IgD-negative memory B cell (primary cell): ENCODE measurements at regions not wholly inside any gene's neighbourhood (a gene's known extent, or its start where the extent isn't known, plus 50 kb on each side); places are given as distances from the start of the nearest gene placed in this dataset.
A peak's percentile ranks its signal among the peaks of the same experiment; 100 is the strongest.

Experiments used
- H3K27ac Mint-ChIP-seq, 3 donors: one replicate each; pipeline ENCODE4 v1.8.0; 2020 to 2022; ENCODE audit warnings: mild to moderate bottlenecking in 3 of 3, mixed read lengths in 3 of 3, moderate library complexity in 1 of 3
- H3K27me3 Mint-ChIP-seq: one replicate; pipeline ENCODE4 v1.8.0; 2021; ENCODE audit warnings: mixed read lengths
- H3K36me3 Mint-ChIP-seq: one replicate; pipeline ENCODE4 v1.8.0; 2020; ENCODE audit warnings: mild to moderate bottlenecking, mixed read lengths
- H3K4me1 Mint-ChIP-seq, 3 donors: one replicate each; pipeline ENCODE4 v1.8.0; 2020 to 2022; ENCODE audit warnings: mixed read lengths in 3 of 3, mild to moderate bottlenecking in 1 of 3
- H3K4me3 Mint-ChIP-seq, 4 donors: one replicate each; pipeline ENCODE4 v1.8.0; 2020 to 2022; ENCODE audit warnings: mild to moderate bottlenecking in 4 of 4, mixed read lengths in 4 of 4, moderate library complexity in 3 of 4
- H3K9me3 Mint-ChIP-seq, 3 donors: one replicate each; pipeline ENCODE4 v1.8.0; 2020 to 2021; ENCODE audit warnings: mixed read lengths in 3 of 3, mild to moderate bottlenecking in 1 of 3

GRCh38 chr12:67436230-67436629 is 167.1 kb downstream of the CAND1 start:
- no peak overlapping the region for H3K4me3 Mint-ChIP-seq

GRCh38 chr12:67437011-67437410 is 167.9 kb downstream of the CAND1 start:
- peaks cover 8 to 22% (median 10%) of the 10 kb centered on the region in 3 donors for H3K4me1 Mint-ChIP-seq
- peak overlapping the region in 1 of 3 donors; percentile 40 for H3K27ac Mint-ChIP-seq
- H3K27me3 Mint-ChIP-seq, result peaks cover 2% of the 10 kb centered on the region
- H3K9me3 Mint-ChIP-seq, result peaks cover 0 to 2% (median 0%) of the 10 kb centered on the region in 3 donors
- H3K36me3 Mint-ChIP-seq, result no peaks in the 10 kb centered on the region
- H3K4me3 Mint-ChIP-seq, result no peak overlapping the region

More at GRCh38 chr12:67436230-67436629, 167.1 kb downstream of the CAND1 start:
- peaks cover 5 to 14% (median 6%) of the 10 kb centered on the region in 3 donors for H3K4me1 Mint-ChIP-seq
- H3K9me3 Mint-ChIP-seq, result peaks cover 0 to 2% (median 0%) of the 10 kb centered on the region in 3 donors
- H3K27me3 Mint-ChIP-seq, result no peaks in the 10 kb centered on the region
- no peaks in the 10 kb centered on the region for H3K36me3 Mint-ChIP-seq
- no peak overlapping the region for H3K27ac Mint-ChIP-seq

GRCh38 chr12:67439611-67440010 is 170.5 kb downstream of the CAND1 start:
- H3K27ac Mint-ChIP-seq, result no peak overlapping the region
- H3K4me1 Mint-ChIP-seq, result peaks cover 5 to 11% (median 9%) of the 10 kb centered on the region in 3 donors
- no peak overlapping the region for H3K4me3 Mint-ChIP-seq
- H3K27me3 Mint-ChIP-seq, result peaks cover 2% of the 10 kb centered on the region
- peaks cover 0 to 2% (median 0%) of the 10 kb centered on the region in 3 donors for H3K9me3 Mint-ChIP-seq
- H3K36me3 Mint-ChIP-seq, result peaks cover 3% of the 10 kb centered on the region

- H3K36me3 Mint-ChIP-seq, result peaks cover 3% of the 10 kb centered on the region
Measured at GRCh38 chr12:67441736-67442346, 172.7 kb downstream of the CAND1 start.

GRCh38 chr12:67442347-67442841 is 173.2 kb downstream of the CAND1 start:
- H3K4me1 Mint-ChIP-seq, result peaks cover 5 to 11% (median 9%) of the 10 kb centered on the region in 3 donors
- H3K27ac Mint-ChIP-seq, result peak overlapping the region in 1 of 3 donors; percentile 29

More at GRCh38 chr12:67441736-67442346, 172.7 kb downstream of the CAND1 start:
- H3K9me3 Mint-ChIP-seq, result peaks cover 0 to 2% (median 0%) of the 10 kb centered on the region in 3 donors
- peak overlapping the region in 2 of 3 donors; percentile 28 to 29 for H3K27ac Mint-ChIP-seq
- H3K27me3 Mint-ChIP-seq, result peaks cover 2% of the 10 kb centered on the region
- H3K4me1 Mint-ChIP-seq, result peaks cover 5 to 9% (median 9%) of the 10 kb centered on the region in 3 donors
- H3K4me3 Mint-ChIP-seq, result peak overlapping the region in 3 of 4 donors; percentile 30 to 53 (median 46)

GRCh38 chr12:67442896-67443295 is 173.7 kb downstream of the CAND1 start:
- Mint-ChIP-seq H3K9me3 (no peaks in the 10 kb centered on the region), H3K4me1 (peaks cover 5 to 14% (median 9%) of the 10 kb centered on the region in 3 donors), H3K36me3 (peaks cover 3% of the 10 kb centered on the region), H3K27me3 (peaks cover 2% of the 10 kb centered on the region), H3K4me3 (no peak overlapping the region), H3K27ac (no peak overlapping the region)

More at GRCh38 chr12:67442347-67442841, 173.2 kb downstream of the CAND1 start:
- no peak overlapping the region for H3K4me3 Mint-ChIP-seq
- H3K9me3 Mint-ChIP-seq, result peaks cover 0 to 2% (median 0%) of the 10 kb centered on the region in 3 donors
- H3K27me3 Mint-ChIP-seq, result peaks cover 2% of the 10 kb centered on the region
- peaks cover 3% of the 10 kb centered on the region for H3K36me3 Mint-ChIP-seq

- peaks cover 11 to 21% (median 20%) of the 10 kb centered on the region in 3 donors for H3K4me1 Mint-ChIP-seq
- H3K36me3 Mint-ChIP-seq, result peaks cover 5% of the 10 kb centered on the region
- H3K9me3 Mint-ChIP-seq, result no peaks in the 10 kb centered on the region
- H3K27me3 Mint-ChIP-seq, result peaks cover 2% of the 10 kb centered on the region
- no peak overlapping the region for H3K4me3 Mint-ChIP-seq
- no peak overlapping the region for H3K27ac Mint-ChIP-seq
Measured at GRCh38 chr12:67444542-67444941, 175.4 kb downstream of the CAND1 start.

- H3K27ac Mint-ChIP-seq, result no peak overlapping the region
- H3K27me3 Mint-ChIP-seq, result peaks cover 1% of the 10 kb centered on the region
- no peaks in the 10 kb centered on the region for H3K9me3 Mint-ChIP-seq
- peaks cover 15 to 29% (median 28%) of the 10 kb centered on the region in 3 donors for H3K4me1 Mint-ChIP-seq
- H3K36me3 Mint-ChIP-seq, result peaks cover 5% of the 10 kb centered on the region
- no peak overlapping the region for H3K4me3 Mint-ChIP-seq
Measured at GRCh38 chr12:67446716-67447115, 177.6 kb downstream of the CAND1 start.

GRCh38 chr12:67447180-67447579 is 178.0 kb downstream of the CAND1 start:
- H3K4me1 Mint-ChIP-seq, result peaks cover 19 to 31% (median 29%) of the 10 kb centered on the region in 3 donors
- H3K27ac Mint-ChIP-seq, result no peak overlapping the region
- peaks cover 5% of the 10 kb centered on the region for H3K36me3 Mint-ChIP-seq
- peaks cover 0 to 1% (median under 1%) of the 10 kb centered on the region in 3 donors for H3K9me3 Mint-ChIP-seq
- H3K4me3 Mint-ChIP-seq, result peak overlapping the region in 1 of 4 donors; percentile 52
- H3K27me3 Mint-ChIP-seq, result no peaks in the 10 kb centered on the region

- peaks cover under 1% of the 10 kb centered on the region for H3K27me3 Mint-ChIP-seq
- H3K36me3 Mint-ChIP-seq, result peaks cover 3% of the 10 kb centered on the region
- peak overlapping the region in 2 of 3 donors; percentile 43 to 55 for H3K27ac Mint-ChIP-seq
- H3K4me1 Mint-ChIP-seq, result peaks cover 24 to 38% (median 32%) of the 10 kb centered on the region in 3 donors
- peaks cover 3 to 4% (median 3%) of the 10 kb centered on the region in 3 donors for H3K9me3 Mint-ChIP-seq
- peak overlapping the region in 2 of 4 donors; percentile 63 to 79 for H3K4me3 Mint-ChIP-seq
Measured at GRCh38 chr12:67449591-67450052, 180.5 kb downstream of the CAND1 start.

GRCh38 chr12:67450441-67450840 is 181.3 kb downstream of the CAND1 start:
- H3K27ac Mint-ChIP-seq, result peak overlapping the region in 2 of 3 donors; percentile 43 to 55
- peaks cover 3 to 4% (median 3%) of the 10 kb centered on the region in 3 donors for H3K9me3 Mint-ChIP-seq
- no peak overlapping the region for H3K4me3 Mint-ChIP-seq
- peaks cover 24 to 38% (median 32%) of the 10 kb centered on the region in 3 donors for H3K4me1 Mint-ChIP-seq
- H3K36me3 Mint-ChIP-seq, result peaks cover 3% of the 10 kb centered on the region
- H3K27me3 Mint-ChIP-seq, result peaks cover 3% of the 10 kb centered on the region

GRCh38 chr12:67451206-67451605 is 182.0 kb downstream of the CAND1 start:
- Mint-ChIP-seq H3K9me3 (peaks cover 3 to 4% (median 3%) of the 10 kb centered on the region in 3 donors), H3K36me3 (peaks cover 3% of the 10 kb centered on the region), H3K27me3 (peaks cover 5% of the 10 kb centered on the region), H3K27ac (no peak overlapping the region), H3K4me3 (no peak overlapping the region), H3K4me1 (peaks cover 24 to 38% (median 32%) of the 10 kb centered on the region in 3 donors)

- peaks cover 26 to 38% (median 31%) of the 10 kb centered on the region in 3 donors for H3K4me1 Mint-ChIP-seq
- H3K27me3 Mint-ChIP-seq, result peaks cover 6% of the 10 kb centered on the region
- peaks cover 3% of the 10 kb centered on the region for H3K36me3 Mint-ChIP-seq
- peaks cover 3 to 4% (median 3%) of the 10 kb centered on the region in 3 donors for H3K9me3 Mint-ChIP-seq
- H3K4me3 Mint-ChIP-seq, result peak overlapping the region in 3 of 4 donors; percentile 6 to 78 (median 7)
- H3K27ac Mint-ChIP-seq, result peak overlapping the region; percentile 1 to 17 (median 15)
Measured at GRCh38 chr12:67452119-67452805, 183.1 kb downstream of the CAND1 start.

- H3K27ac Mint-ChIP-seq, result no peak overlapping the region
- peaks cover 9% of the 10 kb centered on the region for H3K27me3 Mint-ChIP-seq
- H3K4me3 Mint-ChIP-seq, result peak overlapping the region in 1 of 4 donors; percentile 52
- H3K36me3 Mint-ChIP-seq, result peaks cover 3% of the 10 kb centered on the region
- peaks cover 26 to 38% (median 27%) of the 10 kb centered on the region in 3 donors for H3K4me1 Mint-ChIP-seq
- peaks cover 3 to 4% (median 3%) of the 10 kb centered on the region in 3 donors for H3K9me3 Mint-ChIP-seq
Measured at GRCh38 chr12:67453191-67453590, 184.0 kb downstream of the CAND1 start.

GRCh38 chr12:67455236-67455635 is 186.1 kb downstream of the CAND1 start:
- H3K27me3 Mint-ChIP-seq, result peaks cover 9% of the 10 kb centered on the region
- peaks cover 1% of the 10 kb centered on the region for H3K36me3 Mint-ChIP-seq
- no peak overlapping the region for H3K27ac Mint-ChIP-seq
- peaks cover 3 to 4% (median 3%) of the 10 kb centered on the region in 3 donors for H3K9me3 Mint-ChIP-seq
- H3K4me3 Mint-ChIP-seq, result no peak overlapping the region
- peaks cover 14 to 21% (median 15%) of the 10 kb centered on the region in 3 donors for H3K4me1 Mint-ChIP-seq
